GM19452 (cell line): ENCODE measurements at regions not wholly inside any gene's neighbourhood (a gene's known extent, or its start where the extent isn't known, plus 50 kb on each side); places are given as distances from the start of the nearest gene placed in this dataset.

ENCODE experiments used
- ATAC-seq: cut with Tn5 transposase; IDR thresholded peaks from one replicate; pipeline ENCODE4 v1.9.1; 2021; ENCODE audit not compliant: unreplicated experiment

- no peak for ATAC-seq
Observed at GRCh38 chr20:52867305-52867704, 104.9 kb upstream of the TSHZ2 start.

- no peak for ATAC-seq
Observed at GRCh38 chr20:52864916-52865605, 107.1 kb upstream of the TSHZ2 start.

- no peak for ATAC-seq
Observed at GRCh38 chr20:52859156-52859876, 112.8 kb upstream of the TSHZ2 start.

GRCh38 chr20:52852714-52853113 lies 119.4 kb upstream of the TSHZ2 start:
- no peak for ATAC-seq

- no peak for ATAC-seq
Observed at GRCh38 chr20:52847731-52848359, 124.3 kb upstream of the TSHZ2 start.

- ATAC-seq: no peak
Observed at GRCh38 chr20:52847029-52847660, 125.0 kb upstream of the TSHZ2 start.

- no peak for ATAC-seq
Observed at GRCh38 chr20:52845044-52845443, 127.1 kb upstream of the TSHZ2 start.

- no peak for ATAC-seq
Observed at GRCh38 chr20:52843425-52843824, 128.7 kb upstream of the TSHZ2 start.

- no peak for ATAC-seq
Observed at GRCh38 chr20:52841003-52841402, 131.2 kb upstream of the TSHZ2 start.

GRCh38 chr20:52840041-52840440 lies 132.1 kb upstream of the TSHZ2 start:
- no peak for ATAC-seq

GRCh38 chr20:52838510-52839241 lies 133.5 kb upstream of the TSHZ2 start:
- no peak for ATAC-seq

- no peak for ATAC-seq
Observed at GRCh38 chr20:52837378-52837777, 134.8 kb upstream of the TSHZ2 start.

- no peak for ATAC-seq
Observed at GRCh38 chr20:52833901-52834300, 138.3 kb upstream of the TSHZ2 start.

- ATAC-seq: no peak
Observed at GRCh38 chr20:52832151-52832774, 139.9 kb upstream of the TSHZ2 start.

GRCh38 chr20:52830598-52830997 lies 141.6 kb upstream of the TSHZ2 start:
- no peak for ATAC-seq

- ATAC-seq: no peak
Observed at GRCh38 chr20:52829111-52829510, 143.0 kb upstream of the TSHZ2 start.

GRCh38 chr20:52828199-52828598 lies 144.0 kb upstream of the TSHZ2 start:
- no peak for ATAC-seq

GRCh38 chr20:52826722-52827121 lies 145.4 kb upstream of the TSHZ2 start:
- ATAC-seq: no peak

GRCh38 chr20:52826321-52826720 lies 145.8 kb upstream of the TSHZ2 start:
- no peak for ATAC-seq

- ATAC-seq: no peak
Observed at GRCh38 chr20:52824494-52825216, 147.5 kb upstream of the TSHZ2 start.
